ENCODE measurements at regions not wholly inside any gene's neighbourhood (a gene's known extent, or its start where the extent isn't known, plus 50 kb on each side); places are given as distances from the start of the nearest gene placed in this dataset.

DNA sequence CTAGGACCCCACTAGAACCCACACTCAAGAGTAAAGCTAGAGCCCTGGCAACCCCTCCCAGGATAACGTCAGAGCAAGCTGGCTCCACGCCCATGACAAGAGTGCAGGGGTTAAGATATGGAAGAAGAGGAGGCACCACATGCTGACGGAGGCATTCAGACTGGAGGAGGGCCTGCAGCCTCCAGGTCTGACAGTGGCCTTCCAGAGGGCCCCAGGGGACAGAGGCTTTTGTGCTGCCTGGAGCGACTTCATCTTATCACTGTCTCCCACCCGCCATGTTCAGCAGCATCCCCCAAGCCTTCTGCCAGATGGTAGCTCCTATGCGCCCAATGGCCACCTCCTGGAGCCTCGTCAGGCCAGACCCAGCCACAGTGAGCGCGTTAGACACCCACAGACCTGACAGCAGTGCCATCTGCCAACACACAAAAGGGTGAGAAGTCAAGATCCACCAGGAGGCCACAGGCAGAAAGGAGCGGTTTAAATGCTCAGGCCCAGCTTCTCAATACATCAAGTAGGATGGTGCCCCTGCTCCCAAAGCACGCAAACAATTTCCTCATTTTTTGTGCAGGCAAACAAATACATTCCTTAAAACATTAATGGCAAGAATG, 65.8 kb downstream of the C5orf15 start:
- TF ChIP-seq, protein P1, sequence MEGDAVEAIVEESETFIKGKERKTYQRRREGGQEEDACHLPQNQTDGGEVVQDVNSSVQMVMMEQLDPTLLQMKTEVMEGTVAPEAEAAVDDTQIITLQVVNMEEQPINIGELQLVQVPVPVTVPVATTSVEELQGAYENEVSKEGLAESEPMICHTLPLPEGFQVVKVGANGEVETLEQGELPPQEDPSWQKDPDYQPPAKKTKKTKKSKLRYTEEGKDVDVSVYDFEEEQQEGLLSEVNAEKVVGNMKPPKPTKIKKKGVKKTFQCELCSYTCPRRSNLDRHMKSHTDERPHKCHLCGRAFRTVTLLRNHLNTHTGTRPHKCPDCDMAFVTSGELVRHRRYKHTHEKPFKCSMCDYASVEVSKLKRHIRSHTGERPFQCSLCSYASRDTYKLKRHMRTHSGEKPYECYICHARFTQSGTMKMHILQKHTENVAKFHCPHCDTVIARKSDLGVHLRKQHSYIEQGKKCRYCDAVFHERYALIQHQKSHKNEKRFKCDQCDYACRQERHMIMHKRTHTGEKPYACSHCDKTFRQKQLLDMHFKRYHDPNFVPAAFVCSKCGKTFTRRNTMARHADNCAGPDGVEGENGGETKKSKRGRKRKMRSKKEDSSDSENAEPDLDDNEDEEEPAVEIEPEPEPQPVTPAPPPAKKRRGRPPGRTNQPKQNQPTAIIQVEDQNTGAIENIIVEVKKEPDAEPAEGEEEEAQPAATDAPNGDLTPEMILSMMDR (conservative IDR thresholded peaks at IDR 0.05; ENCODE audit: low read length): no peak
- TF ChIP-seq EZH2phosphoT487 (IDR thresholded peaks at IDR 0.05; ENCODE audit: borderline replicate concordance): no peak
